PC-3 (cell line): ENCODE measurements at regions not wholly inside any gene's neighbourhood (a gene's known extent, or its start where the extent isn't known, plus 50 kb on each side); places are given as distances from the start of the nearest gene placed in this dataset.

Experiments
- ATAC-seq: fragments of 200-7000 bp; cut with Tn5 transposase; 2 replicates; pipeline ENCODE4 v1.9.1; 2020; ENCODE audit warnings: mild to moderate bottlenecking, moderate library complexity
- BruUV-seq: library from RNA; stranded (reverse); fragments of 400-500 nt; replicated peaks from 2 replicates; lab custom pipeline; 2021; lab: Mats Ljungman, UMichigan
- CTCF ChIA-PET: fragments of 300-600 bp; sonication (Branson Sonifier 250); formaldehyde crosslinking; loops from one replicate; lab custom pipeline; 2022; ENCODE audit warnings: antibody characterized with exemption; lab: Charles Lee
- POLR2A ChIA-PET: fragments of 300-600 bp; sonication (Branson Sonifier 250); formaldehyde crosslinking; loops from one replicate; lab custom pipeline; 2022; ENCODE audit warnings: antibody characterized with exemption; ENCODE audit not compliant: unreplicated experiment; lab: Charles Lee
- DNase-seq: peaks from one replicate; pipeline ENCODE4 v3.0.0-alpha.2; 2015
- H2AFZ ChIP-seq: fragments of 300-600 bp; sonication (generic); 2 replicates; pipeline ENCODE4 v1.6.0; 2016; ENCODE audit warnings: antibody characterized with exemption, low read length
- H3F3A ChIP-seq: fragments of 300-600 bp; sonication (generic); one replicate; pipeline ENCODE4 v1.6.0; 2017; ENCODE audit warnings: antibody characterized with exemption, low read length, control low read depth, mild to moderate bottlenecking; ENCODE audit not compliant: unreplicated experiment
- H3K27ac ChIP-seq: fragments of 300-600 bp; sonication (generic); 2 replicates; pipeline ENCODE4 v1.5.1; 2016; ENCODE audit warnings: mild to moderate bottlenecking, low read length
- H3K27me3 ChIP-seq: fragments of 300-600 bp; sonication (generic); 2 replicates; pipeline ENCODE4 v1.6.1; 2016; ENCODE audit warnings: low read length, mixed read lengths
- H3K36me3 ChIP-seq: fragments of 300-600 bp; sonication (generic); 2 replicates; pipeline ENCODE4 v1.6.1; 2016; ENCODE audit warnings: low read depth, mixed run types, low read length, mixed read lengths
- H3K4me1 ChIP-seq: fragments of 300-600 bp; sonication (generic); 2 replicates; pipeline ENCODE4 v1.5.1; 2016; ENCODE audit warnings: low read length; ENCODE audit not compliant: insufficient read depth
- H3K4me2 ChIP-seq: fragments of 300-600 bp; sonication (generic); 2 replicates; pipeline ENCODE4 v1.6.0; 2016; ENCODE audit warnings: low read length
- H3K4me3 ChIP-seq: fragments of 300-600 bp; sonication (generic); 2 replicates; pipeline ENCODE4 v1.5.1; 2016; ENCODE audit warnings: mild to moderate bottlenecking, low read length, mixed read lengths
- H3K79me2 ChIP-seq: fragments of 300-600 bp; sonication (generic); 2 replicates; pipeline ENCODE4 v1.6.1; 2017; ENCODE audit warnings: low read length, mixed read lengths
- H3K9ac ChIP-seq: fragments of 300-600 bp; sonication (generic); 2 replicates; pipeline ENCODE4 v1.6.0; 2016; ENCODE audit warnings: mild to moderate bottlenecking, low read length
- H3K9me2 ChIP-seq: fragments of 300-600 bp; sonication (generic); replicated peaks from 2 replicates; pipeline ENCODE4 v1.6.1; 2016; ENCODE audit warnings: mixed run types, low read length, mixed read lengths
- H3K9me3 ChIP-seq: fragments of 300-600 bp; sonication (generic); 2 replicates; pipeline ENCODE4 v1.6.1; 2016; ENCODE audit warnings: low read length, mixed read lengths
- H4K20me1 ChIP-seq: fragments of 300-600 bp; sonication (generic); 2 replicates; pipeline ENCODE4 v1.6.1; 2016; ENCODE audit warnings: low read length, mixed read lengths
- EZH2 ChIP-seq: fragments of 300-600 bp; sonication (generic); IDR thresholded peaks from one replicate; pipeline ENCODE4 v1.6.1; 2017; ENCODE audit warnings: antibody characterized with exemption, mild to moderate bottlenecking, low read length; ENCODE audit not compliant: unreplicated experiment
- EZH2phosphoT487 ChIP-seq: fragments of 300-600 bp; sonication (generic); IDR thresholded peaks from 2 replicates; pipeline ENCODE4 v1.6.1; 2018; ENCODE audit warnings: mild to moderate bottlenecking, antibody characterized with exemption, low read length, borderline replicate concordance
- intact Hi-C: fragments of 100-400 bp; cut with micrococcal nuclease; formaldehyde crosslinking; loops from 2 replicates; pipeline ENCODE4 v1.9.0; 2023
- TF ChIP-seq, protein P1 (sequence below): fragments of 300-600 bp; sonication (generic); conservative IDR thresholded peaks from 2 replicates; pipeline ENCODE4 v1.5.1; 2017; ENCODE audit warnings: antibody characterized with exemption, low read depth, mild to moderate bottlenecking, low read length

- Histone ChIP-seq H3K36me3 (no peaks in the 10 kb centered on the region), H3K9ac (no peak overlapping the region), H2AFZ (no peak overlapping the region), H3F3A (no peaks in the 10 kb centered on the region), H3K9me2 (no peaks in the 10 kb centered on the region), H3K9me3 (0 out of 2 replicates have a peak, but pooled peaks cover 15% of the 10 kb centered on the region), H4K20me1 (no peaks in the 10 kb centered on the region), H3K4me3 (no peak overlapping the region), H3K4me2 (no peak overlapping the region), H3K4me1 (no peaks in the 10 kb centered on the region), H3K79me2 (no peaks in the 10 kb centered on the region), H3K27me3 (no peaks in the 10 kb centered on the region), H3K27ac (no peak overlapping the region)
- intact Hi-C loops, result no loop called here
- BruUV-seq, result no TSS peak
- ATAC-seq (no peak), DNase-seq (no peak)
- TF ChIP-seq EZH2, result no peak
- TF ChIP-seq EZH2phosphoT487, result no peak
- TF ChIP-seq, protein P1, sequence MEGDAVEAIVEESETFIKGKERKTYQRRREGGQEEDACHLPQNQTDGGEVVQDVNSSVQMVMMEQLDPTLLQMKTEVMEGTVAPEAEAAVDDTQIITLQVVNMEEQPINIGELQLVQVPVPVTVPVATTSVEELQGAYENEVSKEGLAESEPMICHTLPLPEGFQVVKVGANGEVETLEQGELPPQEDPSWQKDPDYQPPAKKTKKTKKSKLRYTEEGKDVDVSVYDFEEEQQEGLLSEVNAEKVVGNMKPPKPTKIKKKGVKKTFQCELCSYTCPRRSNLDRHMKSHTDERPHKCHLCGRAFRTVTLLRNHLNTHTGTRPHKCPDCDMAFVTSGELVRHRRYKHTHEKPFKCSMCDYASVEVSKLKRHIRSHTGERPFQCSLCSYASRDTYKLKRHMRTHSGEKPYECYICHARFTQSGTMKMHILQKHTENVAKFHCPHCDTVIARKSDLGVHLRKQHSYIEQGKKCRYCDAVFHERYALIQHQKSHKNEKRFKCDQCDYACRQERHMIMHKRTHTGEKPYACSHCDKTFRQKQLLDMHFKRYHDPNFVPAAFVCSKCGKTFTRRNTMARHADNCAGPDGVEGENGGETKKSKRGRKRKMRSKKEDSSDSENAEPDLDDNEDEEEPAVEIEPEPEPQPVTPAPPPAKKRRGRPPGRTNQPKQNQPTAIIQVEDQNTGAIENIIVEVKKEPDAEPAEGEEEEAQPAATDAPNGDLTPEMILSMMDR, result no peak
- CTCF ChIA-PET, result no interaction called here
- POLR2A ChIA-PET, result no interaction called here
Measured at GRCh38 chr21:20789729-20790500, 208.3 kb upstream of the NCAM2 start.

- intact Hi-C loops, result no loop called here
- Histone ChIP-seq H3K4me1 (no peaks in the 10 kb centered on the region), H3K9me3 (no peaks in the 10 kb centered on the region), H3F3A (no peaks in the 10 kb centered on the region), H3K9ac (no peak overlapping the region), H3K79me2 (no peaks in the 10 kb centered on the region), H3K36me3 (no peaks in the 10 kb centered on the region), H3K9me2 (no peaks in the 10 kb centered on the region), H4K20me1 (no peaks in the 10 kb centered on the region), H3K27me3 (no peaks in the 10 kb centered on the region), H3K4me3 (no peak overlapping the region), H3K27ac (no peak overlapping the region), H2AFZ (no peak overlapping the region), H3K4me2 (no peak overlapping the region)
- no peak for DNase-seq
- CTCF ChIA-PET, result no interaction called here
- POLR2A ChIA-PET, result no interaction called here
- TF ChIP-seq EZH2phosphoT487 (no peak), EZH2 (no peak)
- TF ChIP-seq, protein P1, result no peak
- no peak for ATAC-seq
- no TSS peak for BruUV-seq
Measured at GRCh38 chr21:20800106-20800505, 198.1 kb upstream of the NCAM2 start.

GRCh38 chr21:20802201-20802600 is 196.0 kb upstream of the NCAM2 start:
- Histone ChIP-seq H3K9ac (no peak overlapping the region), H2AFZ (no peak overlapping the region), H3K27me3 (no peaks in the 10 kb centered on the region), H3K4me1 (no peaks in the 10 kb centered on the region), H3K9me2 (no peaks in the 10 kb centered on the region), H3K79me2 (no peaks in the 10 kb centered on the region), H3K27ac (no peak overlapping the region), H3K36me3 (no peaks in the 10 kb centered on the region), H3K9me3 (no peaks in the 10 kb centered on the region), H3K4me3 (no peak overlapping the region), H3F3A (no peaks in the 10 kb centered on the region), H3K4me2 (no peak overlapping the region), H4K20me1 (no peaks in the 10 kb centered on the region)
- ChIA-PET CTCF (no interaction called here), POLR2A (no interaction called here)
- TF ChIP-seq EZH2phosphoT487 (no peak), EZH2 (no peak)
- TF ChIP-seq, protein P1, result no peak
- no peak for DNase-seq
- BruUV-seq, result no TSS peak
- ATAC-seq, result no peak
- intact Hi-C loops, result no loop called here
